HCT116 (cell line): ENCODE measurements at regions not wholly inside any gene's neighbourhood (a gene's known extent, or its start where the extent isn't known, plus 50 kb on each side); places are given as distances from the start of the nearest gene placed in this dataset.

ENCODE experiments used
- ATAC-seq: fragments of 200-7000 bp; cut with Tn5 transposase; 2 replicates; pipeline ENCODE4 v1.9.1; 2020; ENCODE audit warnings: mild to moderate bottlenecking, moderate library complexity
- BruUV-seq: library from RNA; stranded (reverse); fragments of 400-500 nt; replicated peaks from 2 replicates; lab custom pipeline; 2021; lab: Mats Ljungman, UMichigan
- CTCF ChIA-PET: fragments of 300-600 bp; sonication (Branson Sonifier 250); formaldehyde crosslinking; loops from one replicate; lab custom pipeline; 2021; ENCODE audit warnings: antibody characterized with exemption; lab: Charles Lee
- POLR2A ChIA-PET: fragments of 300-600, 350-600 bp; sonication (Branson Sonifier 250); formaldehyde crosslinking; loops from one replicate; lab custom pipeline; 2021; ENCODE audit warnings: antibody characterized with exemption; lab: Charles Lee
- RAD21 ChIA-PET, 2 experiments: fragments of 300-600 bp; sonication (Branson Sonifier 250); formaldehyde crosslinking; loops; one replicate each; lab custom pipeline; 2023; ENCODE audit warnings: low total read pairs in 2 of 2; ENCODE audit not compliant: uncharacterized antibody in 2 of 2, unreplicated experiment in 2 of 2, low non-redundant PET in 1 of 2; lab: Charles Lee
- DNase-seq: peaks from one replicate; pipeline ENCODE4 v3.0.0-alpha.2; 2010; ENCODE audit warnings: low read depth, low spot score
- H2AFZ ChIP-seq: fragments of 200-600 bp; shearing (Covaris generic), sonication (generic); 2 replicates; pipeline ENCODE4 v1.6.1; 2017; ENCODE audit warnings: low read depth, mixed run types, mixed read lengths, antibody characterized with exemption, low read length; ENCODE audit not compliant: poor library complexity, severe bottlenecking
- H3K27ac ChIP-seq: 2 replicates; pipeline ENCODE4 v1.5.1; 2012; ENCODE audit warnings: low read depth, low read length
- H3K27me3 ChIP-seq: fragments of 200-600 bp; sonication (generic); 2 replicates; pipeline ENCODE4 v1.6.1; 2016; ENCODE audit warnings: mixed run types, low read length, mixed read lengths; ENCODE audit not compliant: insufficient read depth
- H3K36me3 ChIP-seq, 2 experiments: fragments of 200-500 bp in 1 of 2; fragments of 200-600 bp in 1 of 2; sonication (Bioruptor generic) in 1 of 2; sonication (generic) in 1 of 2; 2 replicates each; pipeline versions ENCODE4 v1.5.1 to v1.6.1; 2014 to 2016; ENCODE audit warnings: low read length in 2 of 2, inconsistent platforms in 1 of 2, mixed read lengths in 1 of 2, mixed run types in 1 of 2; ENCODE audit not compliant: insufficient read depth in 2 of 2, control insufficient read depth in 1 of 2
- H3K4me1 ChIP-seq, 2 experiments: fragments of 200-600 bp in 1 of 2; sonication (generic) in 1 of 2; 2 replicates each; pipeline versions ENCODE4 v1.5.1 to v1.6.1; 2012 to 2017; ENCODE audit warnings: low read length in 2 of 2, inconsistent platforms in 1 of 2, mild to moderate bottlenecking in 1 of 2, mixed read lengths in 1 of 2, mixed run types in 1 of 2, moderate library complexity in 1 of 2; ENCODE audit not compliant: insufficient read depth in 2 of 2, control insufficient read depth in 1 of 2
- H3K4me2 ChIP-seq: fragments of 200-600 bp; sonication (generic); 2 replicates; pipeline ENCODE4 v1.6.1; 2017; ENCODE audit warnings: mixed run types, low read length, mixed read lengths
- H3K4me3 ChIP-seq, 2 experiments: fragments of 200-600 bp in 1 of 2; sonication (generic) in 1 of 2; replicated peaks in 1 of 2; 2 replicates each; pipeline ENCODE4 v1.5.1; 2011 to 2016; ENCODE audit warnings: low read length in 2 of 2, control low read depth in 1 of 2, low read depth in 1 of 2, mild to moderate bottlenecking in 1 of 2, mixed read lengths in 1 of 2, mixed run types in 1 of 2
- H3K79me2 ChIP-seq: fragments of 200-600 bp; sonication (generic); 2 replicates; pipeline ENCODE4 v1.6.1; 2017; ENCODE audit warnings: mild to moderate bottlenecking, mixed run types, low read length, moderate library complexity, mixed read lengths; ENCODE audit not compliant: insufficient read depth
- H3K9ac ChIP-seq: fragments of 200-600 bp; sonication (generic); 2 replicates; pipeline ENCODE4 v1.6.1; 2016; ENCODE audit warnings: low read length, mixed read lengths
- H3K9me2 ChIP-seq: fragments of 200-600 bp; sonication (generic), shearing (Covaris generic); 2 replicates; pipeline ENCODE4 v1.6.1; 2017; ENCODE audit warnings: mixed run types, mild to moderate bottlenecking, moderate library complexity; ENCODE audit not compliant: insufficient read depth
- H3K9me3 ChIP-seq, 2 experiments: fragments of 200-500 bp in 1 of 2; fragments of 200-600 bp in 1 of 2; sonication (Bioruptor generic) in 1 of 2; sonication (generic) in 1 of 2; 2 replicates each; pipeline ENCODE4 v1.6.1; 2014 to 2017; ENCODE audit warnings: low read length in 2 of 2, mixed read lengths in 2 of 2, inconsistent platforms in 1 of 2, low read depth in 1 of 2, mild to moderate bottlenecking in 1 of 2, mixed run types in 1 of 2, moderate library complexity in 1 of 2; ENCODE audit not compliant: control insufficient read depth in 1 of 2, insufficient read depth in 1 of 2
- H4K20me1 ChIP-seq: fragments of 200-600 bp; sonication (generic), shearing (Covaris generic); 2 replicates; pipeline ENCODE4 v1.6.1; 2017; ENCODE audit warnings: mixed run types, mild to moderate bottlenecking, moderate library complexity; ENCODE audit not compliant: insufficient read depth
- ELF1 ChIP-seq: IDR thresholded peaks from 2 replicates; pipeline ENCODE4 v1.6.1; 2012; ENCODE audit warnings: low read depth, borderline replicate concordance
- EZH2 ChIP-seq: fragments of 200-600 bp; sonication (generic); IDR thresholded peaks from 2 replicates; pipeline ENCODE4 v1.6.1; 2017; ENCODE audit warnings: antibody characterized with exemption, mixed run types
- FOSL1 ChIP-seq: IDR thresholded peaks from 2 replicates; pipeline ENCODE4 v1.6.1; 2012; ENCODE audit warnings: low read depth
- JUND ChIP-seq: IDR thresholded peaks from 2 replicates; pipeline ENCODE4 v1.6.1; 2012
- MAX ChIP-seq: IDR thresholded peaks from 2 replicates; pipeline ENCODE4 v1.6.1; 2012
- POLR2A ChIP-seq: IDR thresholded peaks from 2 replicates; pipeline ENCODE4 v1.7.0; 2011; ENCODE audit warnings: borderline replicate concordance; ENCODE audit not compliant: insufficient read depth, insufficient read length; ENCODE audit errors: extremely low read depth
- RAD21 ChIP-seq: IDR thresholded peaks from 2 replicates; pipeline ENCODE4 v1.6.1; 2012; ENCODE audit warnings: low read depth, mild to moderate bottlenecking
- SP1 ChIP-seq: IDR thresholded peaks from 2 replicates; pipeline ENCODE4 v1.6.1; 2012; ENCODE audit warnings: low read depth
- TCF7L2 ChIP-seq: IDR thresholded peaks from 2 replicates; pipeline ENCODE4 v1.7.0; 2011; ENCODE audit warnings: borderline replicate concordance, inconsistent platforms; ENCODE audit not compliant: insufficient read depth, insufficient read length; ENCODE audit errors: extremely low read depth
- ZFX ChIP-seq: fragments of 450-650 bp; IDR thresholded peaks from 2 replicates; pipeline ENCODE4 v1.6.1; 2017
- intact Hi-C: fragments of 100-400 bp; cut with micrococcal nuclease; formaldehyde crosslinking; loops from 2 replicates; pipeline ENCODE4 v1.10.0; 2022
- TF ChIP-seq, protein P1 (sequence below): IDR thresholded peaks from 2 replicates; pipeline ENCODE4 v1.6.1; 2012
- TF ChIP-seq, protein P2 (sequence below): IDR thresholded peaks from 2 replicates; pipeline ENCODE4 v1.6.1; 2011; ENCODE audit warnings: mild to moderate bottlenecking, low read length, moderate library complexity; ENCODE audit not compliant: insufficient replicate concordance; ENCODE audit errors: extremely low read depth

- no peak overlapping the region for H3K4me2 ChIP-seq
- no peak overlapping the region for H3K27ac ChIP-seq
- no peak overlapping the region for H3K9ac ChIP-seq
- ATAC-seq (no peak), DNase-seq (no peak)
- no TSS peak for BruUV-seq
- ChIA-PET CTCF (no interaction called here), RAD21 (no interaction called here), POLR2A (no interaction called here)
- H3K4me3 ChIP-seq = no peak overlapping the region
- intact Hi-C loops = no loop called here
- peaks cover 77% of the 10 kb centered on the region for H3K27me3 ChIP-seq
- H3K79me2 ChIP-seq = no peaks in the 10 kb centered on the region
- no peaks in the 10 kb centered on the region for H3K9me2 ChIP-seq
- no peaks in the 10 kb centered on the region for H4K20me1 ChIP-seq
- no peaks in the 10 kb centered on the region for H3K36me3 ChIP-seq
- no peak for TF ChIP-seq ZFX
- no peak for TF ChIP-seq JUND
- no peak for TF ChIP-seq RAD21
- no peak for TF ChIP-seq SP1
- TF ChIP-seq FOSL1 = no peak
- TF ChIP-seq POLR2A = no peak
- TF ChIP-seq EZH2 = no peak
- no peak for TF ChIP-seq TCF7L2
- TF ChIP-seq MAX = no peak
- no peak for TF ChIP-seq ELF1
- TF ChIP-seq, protein P1, sequence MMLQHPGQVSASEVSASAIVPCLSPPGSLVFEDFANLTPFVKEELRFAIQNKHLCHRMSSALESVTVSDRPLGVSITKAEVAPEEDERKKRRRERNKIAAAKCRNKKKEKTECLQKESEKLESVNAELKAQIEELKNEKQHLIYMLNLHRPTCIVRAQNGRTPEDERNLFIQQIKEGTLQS = no peak
- no peaks in the 10 kb centered on the region for H3K4me1 ChIP-seq
- no peak overlapping the region for H2AFZ ChIP-seq
- H3K9me3 ChIP-seq = no peaks in the 10 kb centered on the region
Measured at GRCh38 chr10:122767621-122768388, 68.2 kb upstream of the C10orf120 start.

DNA sequence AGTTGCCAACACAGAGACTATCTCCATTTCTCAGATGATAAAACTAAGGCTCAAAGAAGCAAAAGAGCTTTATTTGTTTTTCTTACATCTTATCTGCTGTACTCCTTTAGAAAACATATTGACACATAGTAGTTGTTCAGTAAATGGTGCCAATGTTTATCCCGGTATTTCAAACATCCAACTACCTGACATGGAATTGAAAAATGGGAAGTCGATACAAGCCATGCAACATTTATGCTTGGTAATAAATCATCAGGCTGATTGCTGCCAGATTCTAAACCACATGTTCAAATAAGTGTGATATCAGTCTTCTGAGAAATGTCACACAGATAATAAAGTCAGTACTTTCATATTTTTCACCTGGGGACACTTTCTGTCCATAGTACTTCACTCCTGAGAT is 65.8 kb upstream of the C10orf120 start:
- Histone ChIP-seq H2AFZ (no peak overlapping the region), H4K20me1 (no peaks in the 10 kb centered on the region), H3K36me3 (no peaks in the 10 kb centered on the region), H3K79me2 (no peaks in the 10 kb centered on the region), H3K27ac (no peak overlapping the region), H3K27me3 (peaks cover 64% of the 10 kb centered on the region), H3K9me2 (no peaks in the 10 kb centered on the region), H3K9me3 (no peaks in the 10 kb centered on the region), H3K4me2 (no peak overlapping the region), H3K9ac (no peak overlapping the region), H3K4me1 (no peaks in the 10 kb centered on the region), H3K4me3 (no peak overlapping the region)
- intact Hi-C loops = no loop called here
- BruUV-seq = no TSS peak
- RAD21 ChIA-PET = no interaction called here
- POLR2A ChIA-PET = no interaction called here
- ATAC-seq = no peak
- CTCF ChIA-PET = no interaction called here
- DNase-seq = no peak
- TF ChIP-seq JUND (no peak), EZH2 (no peak), ZFX (no peak)
- TF ChIP-seq, protein P2, sequence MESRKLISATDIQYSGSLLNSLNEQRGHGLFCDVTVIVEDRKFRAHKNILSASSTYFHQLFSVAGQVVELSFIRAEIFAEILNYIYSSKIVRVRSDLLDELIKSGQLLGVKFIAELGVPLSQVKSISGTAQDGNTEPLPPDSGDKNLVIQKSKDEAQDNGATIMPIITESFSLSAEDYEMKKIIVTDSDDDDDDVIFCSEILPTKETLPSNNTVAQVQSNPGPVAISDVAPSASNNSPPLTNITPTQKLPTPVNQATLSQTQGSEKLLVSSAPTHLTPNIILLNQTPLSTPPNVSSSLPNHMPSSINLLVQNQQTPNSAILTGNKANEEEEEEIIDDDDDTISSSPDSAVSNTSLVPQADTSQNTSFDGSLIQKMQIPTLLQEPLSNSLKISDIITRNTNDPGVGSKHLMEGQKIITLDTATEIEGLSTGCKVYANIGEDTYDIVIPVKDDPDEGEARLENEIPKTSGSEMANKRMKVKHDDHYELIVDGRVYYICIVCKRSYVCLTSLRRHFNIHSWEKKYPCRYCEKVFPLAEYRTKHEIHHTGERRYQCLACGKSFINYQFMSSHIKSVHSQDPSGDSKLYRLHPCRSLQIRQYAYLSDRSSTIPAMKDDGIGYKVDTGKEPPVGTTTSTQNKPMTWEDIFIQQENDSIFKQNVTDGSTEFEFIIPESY = no peak
- TF ChIP-seq, protein P1 = no peak
